ENCODE measurements at regions not wholly inside any gene's neighbourhood (a gene's known extent, or its start where the extent isn't known, plus 50 kb on each side); places are given as distances from the start of the nearest gene placed in this dataset.

DNA sequence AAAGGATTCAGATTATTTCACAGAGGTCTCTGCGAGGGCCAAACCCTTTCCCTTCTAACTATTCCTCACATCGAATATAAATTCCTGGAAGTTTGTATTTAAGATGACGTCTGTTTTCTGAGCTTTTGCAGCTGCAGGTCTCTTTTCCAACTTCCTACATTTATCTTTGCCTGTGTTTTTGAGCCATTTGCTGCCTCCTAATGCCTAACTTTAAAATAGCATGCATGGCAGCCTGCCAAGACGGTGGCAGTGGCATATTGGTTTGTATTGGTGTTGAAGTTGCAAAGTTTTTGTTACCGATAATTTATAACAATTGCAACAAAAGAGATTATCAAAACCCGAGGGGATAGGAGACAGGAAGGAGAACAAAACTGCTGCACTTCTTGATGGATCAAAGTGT is 187.1 kb upstream of the DNAJC19 start:
- H3K27ac Mint-ChIP-seq = no peak overlapping the region
- no peaks in the 10 kb centered on the region for H3K36me3 Mint-ChIP-seq (ENCODE audit: insufficient read depth)
- TF ChIP-seq, protein P1, sequence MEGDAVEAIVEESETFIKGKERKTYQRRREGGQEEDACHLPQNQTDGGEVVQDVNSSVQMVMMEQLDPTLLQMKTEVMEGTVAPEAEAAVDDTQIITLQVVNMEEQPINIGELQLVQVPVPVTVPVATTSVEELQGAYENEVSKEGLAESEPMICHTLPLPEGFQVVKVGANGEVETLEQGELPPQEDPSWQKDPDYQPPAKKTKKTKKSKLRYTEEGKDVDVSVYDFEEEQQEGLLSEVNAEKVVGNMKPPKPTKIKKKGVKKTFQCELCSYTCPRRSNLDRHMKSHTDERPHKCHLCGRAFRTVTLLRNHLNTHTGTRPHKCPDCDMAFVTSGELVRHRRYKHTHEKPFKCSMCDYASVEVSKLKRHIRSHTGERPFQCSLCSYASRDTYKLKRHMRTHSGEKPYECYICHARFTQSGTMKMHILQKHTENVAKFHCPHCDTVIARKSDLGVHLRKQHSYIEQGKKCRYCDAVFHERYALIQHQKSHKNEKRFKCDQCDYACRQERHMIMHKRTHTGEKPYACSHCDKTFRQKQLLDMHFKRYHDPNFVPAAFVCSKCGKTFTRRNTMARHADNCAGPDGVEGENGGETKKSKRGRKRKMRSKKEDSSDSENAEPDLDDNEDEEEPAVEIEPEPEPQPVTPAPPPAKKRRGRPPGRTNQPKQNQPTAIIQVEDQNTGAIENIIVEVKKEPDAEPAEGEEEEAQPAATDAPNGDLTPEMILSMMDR (IDR thresholded peaks at IDR 0.05; ENCODE audit: unreplicated experiment) = peak; percentile 58
- no peaks in the 10 kb centered on the region for H3K27me3 Mint-ChIP-seq
- H3K9me3 Mint-ChIP-seq (ENCODE audit: low read depth) = no peaks in the 10 kb centered on the region
- no peak for DNase-seq (ENCODE audit: low spot score, unreplicated experiment)
- H3K4me1 Mint-ChIP-seq (ENCODE audit: low read depth) = peaks cover 2% of the 10 kb centered on the region
- no peak overlapping the region for H3K4me3 Mint-ChIP-seq (ENCODE audit: low read depth)

DNA sequence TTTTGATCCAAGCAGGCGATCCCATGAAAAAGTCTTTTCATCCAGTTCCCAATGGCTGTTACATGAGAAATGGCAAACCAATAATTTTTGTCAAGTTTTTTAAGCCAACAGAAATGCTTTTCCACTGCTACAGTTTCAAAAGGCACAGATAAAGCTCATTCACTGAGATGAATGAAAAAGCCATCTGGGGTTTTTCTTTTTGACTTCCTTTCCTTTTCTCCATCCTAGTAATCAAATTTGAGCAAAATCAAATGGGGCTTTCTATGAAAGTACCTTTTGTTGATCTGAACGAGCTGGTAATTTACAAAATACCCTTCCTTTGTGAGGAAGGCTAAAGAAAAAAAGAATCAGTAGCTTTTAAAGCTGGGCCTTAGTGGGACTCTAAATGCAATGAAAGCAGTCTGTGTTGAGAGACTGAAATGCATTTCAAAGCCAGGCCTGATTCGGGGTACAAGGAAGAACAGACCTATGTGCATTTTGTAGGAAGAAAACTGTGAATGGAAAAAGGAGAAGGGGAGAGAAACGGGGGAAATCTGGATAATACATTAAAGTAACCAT is 185.2 kb upstream of the DNAJC19 start:
- Mint-ChIP-seq H3K9me3 (ENCODE audit: low read depth) (no peaks in the 10 kb centered on the region), H3K27me3 (no peaks in the 10 kb centered on the region), H3K4me1 (ENCODE audit: low read depth) (peaks cover 2% of the 10 kb centered on the region), H3K27ac (no peak overlapping the region), H3K36me3 (ENCODE audit: insufficient read depth) (no peaks in the 10 kb centered on the region), H3K4me3 (ENCODE audit: low read depth) (no peak overlapping the region)
- DNase-seq (ENCODE audit: low spot score, unreplicated experiment) = no peak
- TF ChIP-seq, protein P1 (IDR thresholded peaks at IDR 0.05; ENCODE audit: unreplicated experiment) = no peak

DNA sequence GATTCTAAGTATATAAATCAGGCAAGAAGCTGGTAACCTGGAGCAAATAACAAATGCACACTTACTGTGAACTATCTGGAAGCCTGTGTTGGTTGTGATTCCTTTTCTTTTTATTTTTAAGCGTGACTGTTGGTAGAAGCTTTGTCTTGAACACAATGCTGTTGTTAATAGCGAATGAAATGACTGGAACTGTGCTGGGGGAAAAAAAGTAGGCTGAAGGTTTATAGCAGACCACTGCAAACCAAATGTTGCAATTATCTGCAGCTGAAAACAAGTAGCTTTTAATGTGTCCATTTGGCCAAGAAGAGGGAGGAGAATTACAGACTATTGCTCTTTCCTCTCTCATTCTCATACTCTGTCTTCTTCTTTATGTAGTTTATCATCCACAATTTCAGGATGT is 184.5 kb upstream of the DNAJC19 start:
- no peaks in the 10 kb centered on the region for H3K9me3 Mint-ChIP-seq (ENCODE audit: low read depth)
- TF ChIP-seq, protein P1 (IDR thresholded peaks at IDR 0.05; ENCODE audit: unreplicated experiment) = no peak
- peaks cover 2% of the 10 kb centered on the region for H3K4me1 Mint-ChIP-seq (ENCODE audit: low read depth)
- H3K27me3 Mint-ChIP-seq = no peaks in the 10 kb centered on the region
- DNase-seq (ENCODE audit: low spot score, unreplicated experiment) = no peak
- H3K36me3 Mint-ChIP-seq (ENCODE audit: insufficient read depth) = no peaks in the 10 kb centered on the region
- no peak overlapping the region for H3K4me3 Mint-ChIP-seq (ENCODE audit: low read depth)
- no peak overlapping the region for H3K27ac Mint-ChIP-seq

DNA sequence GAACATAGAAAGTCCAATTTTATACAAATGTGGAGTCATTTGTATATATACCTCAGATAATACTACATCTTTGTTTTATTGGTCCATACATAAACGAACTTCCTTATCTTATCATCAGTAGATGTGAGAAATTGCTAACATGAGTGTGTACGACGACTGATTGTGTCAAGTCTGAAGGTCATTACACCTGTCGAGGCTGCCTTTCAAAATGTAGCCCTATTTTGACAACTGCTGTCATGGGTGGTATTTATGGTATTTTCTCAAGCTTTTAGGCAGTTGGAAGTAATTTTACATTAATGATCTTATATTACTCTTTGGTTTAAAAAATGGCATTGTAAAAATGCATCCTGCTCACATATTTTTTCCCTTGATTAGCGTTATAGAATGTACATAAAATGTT is 183.7 kb upstream of the DNAJC19 start:
- peaks cover 2% of the 10 kb centered on the region for H3K4me1 Mint-ChIP-seq (ENCODE audit: low read depth)

DNA sequence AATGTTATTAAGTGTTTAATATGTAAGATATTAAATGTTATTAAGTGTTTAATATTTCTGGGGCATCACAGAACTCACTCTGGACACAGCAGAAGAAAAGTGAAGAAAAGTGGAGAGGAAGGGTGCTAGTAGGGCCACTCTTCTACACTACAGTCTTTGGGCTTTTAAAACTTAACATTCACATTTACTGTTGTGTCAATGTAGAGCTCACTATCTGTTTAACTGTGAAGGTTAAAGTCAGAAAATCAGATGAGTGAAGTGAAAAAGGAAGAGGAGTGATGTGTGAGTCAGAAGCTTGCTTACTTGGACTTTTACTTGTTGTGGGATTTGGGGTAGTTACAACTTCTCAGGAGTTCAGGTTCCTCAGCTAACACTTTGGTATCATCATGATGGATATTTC is 145.3 kb upstream of the DNAJC19 start:
- Mint-ChIP-seq H3K27me3 (no peaks in the 10 kb centered on the region), H3K9me3 (ENCODE audit: low read depth) (peaks cover 12% of the 10 kb centered on the region), H3K27ac (no peak overlapping the region), H3K36me3 (ENCODE audit: insufficient read depth) (no peaks in the 10 kb centered on the region), H3K4me3 (ENCODE audit: low read depth) (no peak overlapping the region), H3K4me1 (ENCODE audit: low read depth) (peaks cover 1% of the 10 kb centered on the region)
- no peak for DNase-seq (ENCODE audit: low spot score, unreplicated experiment)
- TF ChIP-seq, protein P1 (IDR thresholded peaks at IDR 0.05; ENCODE audit: unreplicated experiment) = no peak

More for the DNA sequence above, 183.7 kb upstream of the DNAJC19 start:
- H3K9me3 Mint-ChIP-seq (ENCODE audit: low read depth) = no peaks in the 10 kb centered on the region
- DNase-seq (ENCODE audit: low spot score, unreplicated experiment) = no peak
- TF ChIP-seq, protein P1 (IDR thresholded peaks at IDR 0.05; ENCODE audit: unreplicated experiment) = no peak
- H3K27me3 Mint-ChIP-seq = no peaks in the 10 kb centered on the region
- H3K4me3 Mint-ChIP-seq (ENCODE audit: low read depth) = no peak overlapping the region
- H3K36me3 Mint-ChIP-seq (ENCODE audit: insufficient read depth) = no peaks in the 10 kb centered on the region
- H3K27ac Mint-ChIP-seq = no peak overlapping the region
